GM12878 (cell line): ENCODE measurements at regions not wholly inside any gene's neighbourhood (a gene's known extent, or its start where the extent isn't known, plus 50 kb on each side); places are given as distances from the start of the nearest gene placed in this dataset.

Experiments used
- ATAC-seq: fragments of 200-7000 bp; cut with Tn5 transposase; 3 replicates; pipeline ENCODE4 v1.9.1; 2020; ENCODE audit warnings: mild to moderate bottlenecking, moderate library complexity
- BruUV-seq: library from RNA; stranded (reverse); fragments of 400-500 nt; replicated peaks from 2 replicates; lab custom pipeline; 2021; lab: Mats Ljungman, UMichigan
- CTCF ChIA-PET: fragments of 300-600 bp; sonication (Branson Sonifier 250); formaldehyde crosslinking; extraction: SDS; loops from one replicate; lab custom pipeline; 2021; ENCODE audit warnings: inconsistent platforms; lab: Yijun Ruan, JAX
- POLR2A ChIA-PET: fragments of 350-600 bp; formaldehyde crosslinking; extraction: SDS; loops from one replicate; lab custom pipeline; 2021; ENCODE audit warnings: inconsistent platforms; lab: Charles Lee
- RAD21 ChIA-PET: fragments of 300-600 bp; sonication (Branson Sonifier 250); formaldehyde crosslinking; loops from one replicate; lab custom pipeline; 2023; ENCODE audit warnings: antibody characterized with exemption; ENCODE audit not compliant: unreplicated experiment; lab: Charles Lee
- SMC1A ChIA-PET: fragments of 300-600 bp; sonication (Branson Sonifier 250); formaldehyde crosslinking; loops from one replicate; lab custom pipeline; 2023; ENCODE audit not compliant: unreplicated experiment, uncharacterized antibody; lab: Charles Lee
- DNase-seq: peaks from one replicate; pipeline ENCODE4 v3.0.0-alpha.2; 2011; ENCODE audit warnings: low read depth, low spot score
- FAIRE-seq: peaks from 3 replicates; lab custom pipeline; 2011; peaks lifted over from hg19 to GRCh38; lab: Jason Lieb, UNC
- H2AFZ ChIP-seq: 2 replicates; pipeline ENCODE4 v1.6.0; 2011; ENCODE audit warnings: low read depth, low read length, control low read depth; ENCODE audit not compliant: control insufficient read depth
- H3K27ac ChIP-seq: 2 replicates; pipeline ENCODE4 v1.5.1; 2011; ENCODE audit warnings: control low read depth; ENCODE audit not compliant: control insufficient read depth, insufficient read depth
- H3K27me3 ChIP-seq, 2 experiments: replicated peaks in 1 of 2; 2 replicates each; pipeline versions ENCODE4 v1.6.0 to v1.6.1; 2011; ENCODE audit warnings: low read length in 1 of 2; ENCODE audit not compliant: control insufficient read depth in 2 of 2, insufficient read depth in 2 of 2
- H3K36me3 ChIP-seq, 2 experiments: 2 replicates each; pipeline ENCODE4 v1.5.1; 2011; ENCODE audit warnings: low read length in 1 of 2; ENCODE audit not compliant: control insufficient read depth in 2 of 2, insufficient read depth in 2 of 2
- H3K4me1 ChIP-seq: 2 replicates; pipeline ENCODE4 v1.6.1; 2011; ENCODE audit warnings: mild to moderate bottlenecking, low read length, moderate library complexity, mixed read lengths; ENCODE audit not compliant: control insufficient read depth, insufficient read depth
- H3K4me2 ChIP-seq: 2 replicates; pipeline ENCODE4 v1.6.0; 2011; ENCODE audit warnings: control low read depth; ENCODE audit not compliant: control insufficient read depth, insufficient read depth
- H3K4me3 ChIP-seq: fragments of 200-600 bp; sonication (generic); 2 replicates; pipeline ENCODE4 v1.5.1; 2016
- H3K79me2 ChIP-seq: 2 replicates; pipeline ENCODE4 v1.6.0; 2011; ENCODE audit warnings: low read length; ENCODE audit not compliant: control insufficient read depth, insufficient read depth
- H3K9ac ChIP-seq: 2 replicates; pipeline ENCODE4 v1.8.0; 2011; ENCODE audit warnings: low read length, control low read depth, mixed read lengths; ENCODE audit not compliant: control insufficient read depth, insufficient read depth
- H3K9me3 ChIP-seq: replicated peaks from 3 replicates; pipeline ENCODE4 v1.5.1; 2011; ENCODE audit warnings: mild to moderate bottlenecking, low read length; ENCODE audit not compliant: control insufficient read depth, insufficient read depth
- H4K20me1 ChIP-seq: 2 replicates; pipeline ENCODE4 v1.6.0; 2011; ENCODE audit not compliant: control insufficient read depth, insufficient read depth
- ETV6 ChIP-seq, 2 experiments: fragments of 450-650 bp in 1 of 2; IDR thresholded peaks in 1 of 2; conservative IDR thresholded peaks in 1 of 2; 2 replicates each; pipeline ENCODE4 v1.6.1; 2014; ENCODE audit warnings: antibody characterized with exemption in 1 of 2, borderline replicate concordance in 1 of 2, low read depth in 1 of 2, mild to moderate bottlenecking in 1 of 2, moderate library complexity in 1 of 2
- FOS ChIP-seq: IDR thresholded peaks from 3 replicates; pipeline ENCODE4 v1.6.1; 2011; ENCODE audit warnings: borderline replicate concordance; ENCODE audit not compliant: insufficient read length; ENCODE audit errors: extremely low read depth
- IKZF1 ChIP-seq: fragments of 450-650 bp; conservative IDR thresholded peaks from 2 replicates; pipeline ENCODE4 v1.6.1; 2017; ENCODE audit warnings: antibody characterized with exemption, mild to moderate bottlenecking
- WGBS: methylation state at CpG from one replicate; pipeline ENCODE4 v1.1.6; 2016; ENCODE audit warnings: low lambda C conversion rate; ENCODE audit not compliant: insufficient replicate concordance, insufficient coverage; ENCODE audit errors: missing lambda C conversion rate; 5-methylcytosine and 5-hydroxymethylcytosine counted together
- in situ Hi-C: fragments of 300-500 bp; cut with MboI; formaldehyde crosslinking; loops from 9 replicates; pipeline ENCODE4 v1.14.3; 2018; ENCODE audit warnings: mixed read lengths
- intact Hi-C: fragments of 100-400 bp; cut with micrococcal nuclease; formaldehyde crosslinking; loops from one replicate; pipeline ENCODE4 v1.14.2; 2022; ENCODE audit not compliant: unreplicated experiment

DNA sequence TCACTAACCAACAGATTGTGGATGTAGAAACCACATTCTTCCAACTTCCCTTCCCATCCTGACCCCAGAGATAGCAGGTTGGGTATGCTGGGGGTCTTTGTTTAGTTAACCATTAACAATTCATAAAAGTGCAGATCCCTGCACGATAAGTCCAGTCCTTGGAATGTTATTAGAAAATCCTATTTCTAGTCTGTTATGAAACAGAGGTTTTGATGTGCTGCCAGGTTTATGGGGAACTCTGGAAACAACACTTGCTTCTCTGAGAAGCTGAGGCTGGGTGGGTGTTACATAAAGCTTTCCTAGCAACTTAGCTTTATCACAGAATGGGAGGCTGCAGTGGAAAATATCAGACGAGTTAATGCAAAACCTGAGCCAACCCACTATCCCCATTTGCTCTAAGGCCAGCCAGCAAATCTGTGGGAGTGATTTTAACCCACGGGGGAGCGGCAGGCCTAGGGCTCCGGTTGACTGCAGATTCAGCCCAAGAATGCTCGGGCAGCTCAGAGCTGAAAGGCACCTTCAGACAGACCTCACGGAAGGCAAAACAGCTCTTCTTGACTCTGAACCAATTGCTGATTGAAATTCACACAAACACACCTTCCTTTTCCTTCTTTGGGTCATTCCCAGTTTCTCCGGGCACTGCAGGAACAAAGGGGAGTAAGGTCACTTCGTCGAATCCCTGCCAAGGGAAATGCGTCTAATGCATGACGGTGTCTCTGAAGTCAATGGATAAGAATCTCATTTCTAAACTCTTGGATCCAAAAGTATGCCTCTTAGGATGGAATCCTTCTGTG lies 111.7 kb upstream of the IRF2BP2 start:
- CTCF ChIA-PET, result interaction anchor here (0.6 to 2.1 kb wide), 2 partner anchors 21 to 102 kb away, joined by 3 to 8 read pairs; no protein-coding TSS in a partner anchor
- no peaks in the 10 kb centered on the region for H3K9me3 ChIP-seq
- no peak overlapping the region for H3K4me3 ChIP-seq
- WGBS, result 78% methylated on average over 12 of the region's 12 CpGs
- POLR2A ChIA-PET, result interaction anchor here (0.5 to 6.0 kb wide), 8 partner anchors 9 to 242 kb away, joined by 3 to 73 read pairs (median 4); partner anchors contain the start of gene IRF2BP2
- no peaks in the 10 kb centered on the region for H3K79me2 ChIP-seq
- H3K9ac ChIP-seq, result no peak overlapping the region
- no TSS peak for BruUV-seq
- no peaks in the 10 kb centered on the region for H3K36me3 ChIP-seq
- DNase-seq (no peak), FAIRE-seq (no peak), ATAC-seq (no peak)
- in situ Hi-C loops, result no loop called here
- SMC1A ChIA-PET, result interaction anchor here (0.8 to 15.6 kb wide), 12 partner anchors 11 to 221 kb away, joined by 3 to 255 read pairs (median 4); partner anchors contain the start of gene IRF2BP2
- no peak overlapping the region for H2AFZ ChIP-seq
- no peaks in the 10 kb centered on the region for H4K20me1 ChIP-seq
- no peak overlapping the region for H3K4me2 ChIP-seq
- TF ChIP-seq IKZF1 (peak; percentile 21; the same call in 1 of the 2 replicates), FOS (no peak), ETV6 (conservative IDR thresholded peaks at IDR 0.05 in 1 of 2, IDR thresholded peaks at IDR 0.05 in 1 of 2; ENCODE audit: borderline replicate concordance in 1 of 2, low read depth in 1 of 2) (no peak)
- RAD21 ChIA-PET, result interaction anchor here (1.0 to 8.0 kb wide), 6 partner anchors 19 to 208 kb away, joined by 3 to 128 read pairs (median 36); partner anchors contain the start of gene IRF2BP2
- H3K27me3 ChIP-seq, result no peaks in the 10 kb centered on the region
- H3K4me1 ChIP-seq, result peaks cover 36% of the 10 kb centered on the region
- H3K27ac ChIP-seq, result no peak overlapping the region
- intact Hi-C loops, result loop anchor here (5.0 kb wide), 1 partner anchor 224 kb away; no protein-coding TSS in a partner anchor
